ENCODE measurements at regions not wholly inside any gene's neighbourhood (a gene's known extent, or its start where the extent isn't known, plus 50 kb on each side); places are given as distances from the start of the nearest gene placed in this dataset.

DNA sequence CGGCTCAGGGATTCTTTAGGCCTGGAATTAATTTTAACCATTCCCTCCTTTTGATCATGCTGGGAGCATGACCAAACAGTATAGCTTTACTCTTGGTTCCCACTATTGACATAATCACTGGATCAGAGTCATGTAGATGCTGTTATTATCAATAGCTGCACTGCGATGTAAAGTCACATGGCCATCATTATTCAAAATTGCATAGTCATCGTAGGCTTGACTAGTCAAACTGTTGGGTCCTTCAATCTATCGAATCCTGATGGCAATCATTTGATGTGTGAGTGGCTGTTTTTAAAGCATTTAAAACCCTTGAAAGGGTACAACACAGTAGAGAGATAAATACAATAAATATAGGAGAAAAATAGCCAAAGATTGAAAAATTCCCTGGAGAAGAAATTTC is 1194.1 kb downstream of the EFNA5 start:
- CTCF ChIA-PET, result no interaction called here
- H3K36me3 Mint-ChIP-seq, result no peaks in the 10 kb centered on the region
- DNase-seq, result no peak
- H3K4me3 Mint-ChIP-seq, result no peak overlapping the region
- POLR2A ChIA-PET, result no interaction called here
- no peaks in the 10 kb centered on the region for H3K27me3 Mint-ChIP-seq
- Histone ChIP-seq H3K27ac (ENCODE audit: low read depth, low read length) (no peak overlapping the region), H3K36me3 (ENCODE audit: insufficient read depth, low read length) (no peaks in the 10 kb centered on the region), H3K27me3 (ENCODE audit: insufficient read depth, low read length, poor library complexity, severe bottlenecking) (no peaks in the 10 kb centered on the region), H3K4me3 (ENCODE audit: low read length) (no peak overlapping the region), H3K4me1 (ENCODE audit: insufficient read depth, low read length) (no peaks in the 10 kb centered on the region), H3K9me3 (ENCODE audit: low read length) (no peaks in the 10 kb centered on the region)
- H3K9me3 Mint-ChIP-seq, result peaks cover 0 to 6% (median 0%) of the 10 kb centered on the region in 5 donors
- H3K27ac Mint-ChIP-seq, result no peak overlapping the region
- no peaks in the 10 kb centered on the region for H3K4me1 Mint-ChIP-seq

DNA sequence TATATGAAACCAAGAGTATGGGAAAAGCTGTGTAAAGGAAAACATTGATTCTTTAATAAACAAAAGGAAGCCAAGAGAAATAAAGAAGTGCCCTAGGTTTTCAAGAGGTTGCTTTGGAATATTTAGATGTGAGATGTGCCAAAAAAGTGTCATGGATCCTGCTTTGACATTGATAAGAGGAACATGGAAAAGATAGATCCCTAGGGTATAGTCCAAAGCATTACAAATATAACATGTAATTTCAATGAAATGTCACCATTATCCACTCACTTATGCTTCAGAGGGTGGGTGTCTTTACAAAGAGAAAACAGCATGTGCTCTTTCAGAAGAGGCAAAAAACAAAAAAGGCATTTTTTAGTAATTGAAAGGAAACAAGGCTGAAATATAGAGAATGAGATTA is 1196.7 kb downstream of the EFNA5 start:
- Mint-ChIP-seq H3K4me3 (no peak overlapping the region), H3K4me1 (no peaks in the 10 kb centered on the region), H3K9me3 (peaks cover 2 to 10% (median 5%) of the 10 kb centered on the region in 5 donors), H3K36me3 (no peaks in the 10 kb centered on the region), H3K27me3 (no peaks in the 10 kb centered on the region), H3K27ac (no peak overlapping the region)
- POLR2A ChIA-PET, result no interaction called here
- Histone ChIP-seq H3K36me3 (ENCODE audit: insufficient read depth, low read length) (no peaks in the 10 kb centered on the region), H3K27ac (ENCODE audit: low read depth, low read length) (no peak overlapping the region), H3K4me1 (ENCODE audit: insufficient read depth, low read length) (no peaks in the 10 kb centered on the region), H3K27me3 (ENCODE audit: insufficient read depth, low read length, poor library complexity, severe bottlenecking) (no peaks in the 10 kb centered on the region), H3K4me3 (ENCODE audit: low read length) (no peak overlapping the region), H3K9me3 (ENCODE audit: low read length) (no peaks in the 10 kb centered on the region)
- CTCF ChIA-PET, result no interaction called here
- DNase-seq, result no peak

DNA sequence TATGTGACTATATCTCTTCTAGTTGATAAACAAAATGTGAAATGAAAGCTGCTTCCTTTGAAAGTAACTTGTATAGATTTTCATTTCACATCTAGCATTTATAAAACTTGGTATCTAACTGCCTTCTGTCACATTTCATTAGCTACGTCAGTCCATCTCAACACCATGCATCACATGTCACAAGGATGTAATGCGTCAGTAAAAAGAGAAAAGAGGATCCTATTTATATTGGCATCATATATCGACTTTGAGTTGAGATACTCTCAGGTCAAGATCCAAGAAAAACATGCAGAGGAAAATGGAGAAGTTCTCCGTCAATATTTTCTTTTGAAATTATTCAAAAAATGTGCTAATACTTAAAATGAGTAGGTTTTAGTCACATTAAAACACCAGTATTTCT is 1211.2 kb downstream of the EFNA5 start:
- H3K27me3 ChIP-seq (ENCODE audit: insufficient read depth, low read length, poor library complexity, severe bottlenecking), result no peaks in the 10 kb centered on the region
- H3K27me3 Mint-ChIP-seq, result no peaks in the 10 kb centered on the region
- no peak overlapping the region for H3K4me3 Mint-ChIP-seq
- H3K27ac Mint-ChIP-seq, result no peak overlapping the region
- H3K9me3 Mint-ChIP-seq, result peaks cover 0 to 8% (median 3%) of the 10 kb centered on the region in 5 donors
- H3K36me3 Mint-ChIP-seq, result no peaks in the 10 kb centered on the region
- ChIA-PET CTCF (no interaction called here), POLR2A (no interaction called here)
- no peak for DNase-seq
- no peak overlapping the region for H3K4me3 ChIP-seq (ENCODE audit: low read length)
- H3K36me3 ChIP-seq (ENCODE audit: insufficient read depth, low read length), result no peaks in the 10 kb centered on the region
- H3K27ac ChIP-seq (ENCODE audit: low read depth, low read length), result no peak overlapping the region
- H3K9me3 ChIP-seq (ENCODE audit: low read length), result no peaks in the 10 kb centered on the region
- H3K4me1 Mint-ChIP-seq, result no peaks in the 10 kb centered on the region
- no peaks in the 10 kb centered on the region for H3K4me1 ChIP-seq (ENCODE audit: insufficient read depth, low read length)

GRCh38 chr5:106454651-106455415 is 1215.9 kb downstream of the EFNA5 start:
- H3K36me3 ChIP-seq (ENCODE audit: insufficient read depth, low read length), result no peaks in the 10 kb centered on the region
- POLR2A ChIA-PET, result no interaction called here
- CTCF ChIA-PET, result no interaction called here

GRCh38 chr5:106454050-106454449 is 1216.7 kb downstream of the EFNA5 start:
- H3K4me3 Mint-ChIP-seq, result no peak overlapping the region
- Histone ChIP-seq H3K9me3 (ENCODE audit: low read length) (no peaks in the 10 kb centered on the region), H3K36me3 (ENCODE audit: insufficient read depth, low read length) (no peaks in the 10 kb centered on the region), H3K27ac (ENCODE audit: low read depth, low read length) (no peak overlapping the region), H3K4me1 (ENCODE audit: insufficient read depth, low read length) (no peaks in the 10 kb centered on the region), H3K27me3 (ENCODE audit: insufficient read depth, low read length, poor library complexity, severe bottlenecking) (no peaks in the 10 kb centered on the region), H3K4me3 (ENCODE audit: low read length) (no peak overlapping the region)
- ChIA-PET POLR2A (no interaction called here), CTCF (no interaction called here)
- H3K27me3 Mint-ChIP-seq, result no peaks in the 10 kb centered on the region
- H3K27ac Mint-ChIP-seq, result no peak overlapping the region
- H3K4me1 Mint-ChIP-seq, result no peaks in the 10 kb centered on the region
- H3K36me3 Mint-ChIP-seq, result no peaks in the 10 kb centered on the region
- peaks cover 0 to 4% (median 0%) of the 10 kb centered on the region in 5 donors for H3K9me3 Mint-ChIP-seq
- DNase-seq, result no peak

More at GRCh38 chr5:106454651-106455415, 1215.9 kb downstream of the EFNA5 start:
- peaks cover 0 to 4% (median 0%) of the 10 kb centered on the region in 5 donors for H3K9me3 Mint-ChIP-seq
- no peaks in the 10 kb centered on the region for H3K36me3 Mint-ChIP-seq
- H3K4me1 Mint-ChIP-seq, result no peaks in the 10 kb centered on the region
- no peak overlapping the region for H3K27ac ChIP-seq (ENCODE audit: low read depth, low read length)
- H3K27me3 Mint-ChIP-seq, result no peaks in the 10 kb centered on the region
- H3K4me3 ChIP-seq (ENCODE audit: low read length), result no peak overlapping the region
- no peaks in the 10 kb centered on the region for H3K27me3 ChIP-seq (ENCODE audit: insufficient read depth, low read length, poor library complexity, severe bottlenecking)
- no peak for DNase-seq
- H3K4me1 ChIP-seq (ENCODE audit: insufficient read depth, low read length), result no peaks in the 10 kb centered on the region
- H3K4me3 Mint-ChIP-seq, result no peak overlapping the region
- H3K27ac Mint-ChIP-seq, result no peak overlapping the region
- H3K9me3 ChIP-seq (ENCODE audit: low read length), result no peaks in the 10 kb centered on the region

DNA sequence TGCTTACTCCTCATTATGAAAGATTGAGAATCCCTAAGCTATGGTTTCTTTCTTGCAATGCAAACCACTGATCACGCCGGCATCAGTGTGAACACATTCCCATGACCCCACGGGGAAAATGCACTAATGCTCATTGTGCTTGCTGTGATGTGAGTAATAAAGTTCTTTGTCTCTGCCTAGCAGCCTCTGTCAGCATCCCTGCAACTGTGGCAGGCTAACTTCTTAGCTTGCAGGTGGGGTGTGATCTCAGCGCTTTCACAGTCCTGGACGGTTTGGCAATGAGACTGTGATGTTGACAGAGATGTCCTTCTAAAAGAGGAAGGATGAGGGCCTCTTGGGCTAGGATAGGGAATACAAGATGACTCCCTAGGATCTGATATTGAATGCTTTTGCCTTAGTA is 1218.7 kb downstream of the EFNA5 start:
- H3K36me3 ChIP-seq (ENCODE audit: insufficient read depth, low read length), result no peaks in the 10 kb centered on the region
- H3K27ac ChIP-seq (ENCODE audit: low read depth, low read length), result no peak overlapping the region
- H3K4me1 ChIP-seq (ENCODE audit: insufficient read depth, low read length), result no peaks in the 10 kb centered on the region
- POLR2A ChIA-PET, result no interaction called here
- no peak overlapping the region for H3K4me3 Mint-ChIP-seq
- CTCF ChIA-PET, result no interaction called here
- no peak for DNase-seq
- peaks cover 0 to 13% (median under 1%) of the 10 kb centered on the region in 5 donors for H3K9me3 Mint-ChIP-seq
- no peaks in the 10 kb centered on the region for H3K9me3 ChIP-seq (ENCODE audit: low read length)
- H3K36me3 Mint-ChIP-seq, result no peaks in the 10 kb centered on the region
- no peaks in the 10 kb centered on the region for H3K27me3 ChIP-seq (ENCODE audit: insufficient read depth, low read length, poor library complexity, severe bottlenecking)
- H3K4me1 Mint-ChIP-seq, result peaks cover 0 to 7% (median 0%) of the 10 kb centered on the region in 3 donors
- H3K4me3 ChIP-seq (ENCODE audit: low read length), result no peak overlapping the region
- H3K27me3 Mint-ChIP-seq, result no peaks in the 10 kb centered on the region
- H3K27ac Mint-ChIP-seq, result no peak overlapping the region

- DNase-seq, result no peak
- no peaks in the 10 kb centered on the region for H3K27me3 ChIP-seq (ENCODE audit: insufficient read depth, low read length, poor library complexity, severe bottlenecking)
- Mint-ChIP-seq H3K27ac (no peak overlapping the region), H3K27me3 (no peaks in the 10 kb centered on the region), H3K9me3 (peaks cover 0 to 24% (median 0%) of the 10 kb centered on the region in 5 donors), H3K36me3 (no peaks in the 10 kb centered on the region), H3K4me1 (peaks cover 0 to 7% (median 0%) of the 10 kb centered on the region in 3 donors), H3K4me3 (no peak overlapping the region)
- H3K27ac ChIP-seq (ENCODE audit: low read depth, low read length), result no peak overlapping the region
- no peaks in the 10 kb centered on the region for H3K9me3 ChIP-seq (ENCODE audit: low read length)
- no peaks in the 10 kb centered on the region for H3K4me1 ChIP-seq (ENCODE audit: insufficient read depth, low read length)
- H3K36me3 ChIP-seq (ENCODE audit: insufficient read depth, low read length), result no peaks in the 10 kb centered on the region
- POLR2A ChIA-PET, result no interaction called here
- CTCF ChIA-PET, result no interaction called here
- H3K4me3 ChIP-seq (ENCODE audit: low read length), result no peak overlapping the region
Observed at GRCh38 chr5:106443746-106444145, 1227.0 kb downstream of the EFNA5 start.

GRCh38 chr5:106435185-106435584 is 1235.6 kb downstream of the EFNA5 start:
- peaks cover 2 to 12% (median 4%) of the 10 kb centered on the region in 5 donors for H3K9me3 Mint-ChIP-seq
- no peak for DNase-seq
- peaks cover 0 to 1% of the 10 kb centered on the region in 2 donors for H3K27me3 Mint-ChIP-seq
- H3K4me3 Mint-ChIP-seq, result no peak overlapping the region
- Histone ChIP-seq H3K27me3 (ENCODE audit: insufficient read depth, low read length, poor library complexity, severe bottlenecking) (no peaks in the 10 kb centered on the region), H3K9me3 (ENCODE audit: low read length) (no peaks in the 10 kb centered on the region), H3K36me3 (ENCODE audit: insufficient read depth, low read length) (no peaks in the 10 kb centered on the region), H3K4me3 (ENCODE audit: low read length) (no peak overlapping the region), H3K27ac (ENCODE audit: low read depth, low read length) (no peak overlapping the region), H3K4me1 (ENCODE audit: insufficient read depth, low read length) (no peaks in the 10 kb centered on the region)
- peaks cover 0 to 1% (median 0%) of the 10 kb centered on the region in 3 donors for H3K36me3 Mint-ChIP-seq
- no peaks in the 10 kb centered on the region for H3K4me1 Mint-ChIP-seq
- ChIA-PET POLR2A (no interaction called here), CTCF (no interaction called here)
- no peak overlapping the region for H3K27ac Mint-ChIP-seq

Data from CD8-positive, alpha-beta memory T cell (primary cell).